DOHH2 (cell line): ENCODE measurements at regions not wholly inside any gene's neighbourhood (a gene's known extent, or its start where the extent isn't known, plus 50 kb on each side); places are given as distances from the start of the nearest gene placed in this dataset.
"Not testable (repeated sequence)": the region's sequence is repeated elsewhere in the genome, so short reads cannot be mapped to it uniquely, and the experiment has no call there.

Experiments
- CTCF ChIP-seq: fragments of 200-600 bp; sonication (generic); IDR thresholded peaks from one replicate; pipeline ENCODE4 v1.5.1; 2014; ENCODE audit warnings: antibody characterized with exemption, mild to moderate bottlenecking, low read depth, low read length; ENCODE audit not compliant: poor library complexity, severe bottlenecking
- EZH2phosphoT487 ChIP-seq: fragments of 200-600 bp; sonication (generic); IDR thresholded peaks from 2 replicates; pipeline ENCODE4 v1.6.1; 2017; ENCODE audit warnings: borderline replicate concordance, mild to moderate bottlenecking, antibody characterized with exemption, low read length, moderate library complexity, mixed read lengths

GRCh38 chr3:75962054-75962453 lies 176.7 kb upstream of the ZNF717 start:
- not testable (repeated sequence) for TF ChIP-seq CTCF, EZH2phosphoT487
